Breast epithelium (tissue), 3 donors: ENCODE measurements at regions not wholly inside any gene's neighbourhood (a gene's known extent, or its start where the extent isn't known, plus 50 kb on each side); places are given as distances from the start of the nearest gene placed in this dataset.

Experiments used
- POLR2A ChIP-seq: fragments of 450-650 bp; IDR thresholded peaks from one replicate; pipeline ENCODE4 v1.6.1; 2016; ENCODE audit warnings: antibody characterized with exemption, mild to moderate bottlenecking, moderate library complexity
- TF ChIP-seq, protein P1 (sequence below), 3 donors: fragments of 450-650 bp; IDR thresholded peaks; one replicate each; pipeline ENCODE4 v1.5.1; 2016 to 2017; ENCODE audit warnings: antibody characterized with exemption in 3 of 3, mild to moderate bottlenecking in 3 of 3, moderate library complexity in 3 of 3

- TF ChIP-seq, protein P1, sequence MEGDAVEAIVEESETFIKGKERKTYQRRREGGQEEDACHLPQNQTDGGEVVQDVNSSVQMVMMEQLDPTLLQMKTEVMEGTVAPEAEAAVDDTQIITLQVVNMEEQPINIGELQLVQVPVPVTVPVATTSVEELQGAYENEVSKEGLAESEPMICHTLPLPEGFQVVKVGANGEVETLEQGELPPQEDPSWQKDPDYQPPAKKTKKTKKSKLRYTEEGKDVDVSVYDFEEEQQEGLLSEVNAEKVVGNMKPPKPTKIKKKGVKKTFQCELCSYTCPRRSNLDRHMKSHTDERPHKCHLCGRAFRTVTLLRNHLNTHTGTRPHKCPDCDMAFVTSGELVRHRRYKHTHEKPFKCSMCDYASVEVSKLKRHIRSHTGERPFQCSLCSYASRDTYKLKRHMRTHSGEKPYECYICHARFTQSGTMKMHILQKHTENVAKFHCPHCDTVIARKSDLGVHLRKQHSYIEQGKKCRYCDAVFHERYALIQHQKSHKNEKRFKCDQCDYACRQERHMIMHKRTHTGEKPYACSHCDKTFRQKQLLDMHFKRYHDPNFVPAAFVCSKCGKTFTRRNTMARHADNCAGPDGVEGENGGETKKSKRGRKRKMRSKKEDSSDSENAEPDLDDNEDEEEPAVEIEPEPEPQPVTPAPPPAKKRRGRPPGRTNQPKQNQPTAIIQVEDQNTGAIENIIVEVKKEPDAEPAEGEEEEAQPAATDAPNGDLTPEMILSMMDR (IDR thresholded peaks at IDR 0.05) = no peak
- no peak for TF ChIP-seq POLR2A
Observed at GRCh38 chr1:184840596-184840995, 85.9 kb upstream of the EDEM3 start.
